ENCODE measurements at regions not wholly inside any gene's neighbourhood (a gene's known extent, or its start where the extent isn't known, plus 50 kb on each side); places are given as distances from the start of the nearest gene placed in this dataset.

- no peak for DNase-seq
Observed at GRCh38 chr4:178309890-178310289, 867.7 kb upstream of the AGA start.

- DNase-seq = no peak
Observed at GRCh38 chr4:178311997-178312396, 869.8 kb upstream of the AGA start.

DNA sequence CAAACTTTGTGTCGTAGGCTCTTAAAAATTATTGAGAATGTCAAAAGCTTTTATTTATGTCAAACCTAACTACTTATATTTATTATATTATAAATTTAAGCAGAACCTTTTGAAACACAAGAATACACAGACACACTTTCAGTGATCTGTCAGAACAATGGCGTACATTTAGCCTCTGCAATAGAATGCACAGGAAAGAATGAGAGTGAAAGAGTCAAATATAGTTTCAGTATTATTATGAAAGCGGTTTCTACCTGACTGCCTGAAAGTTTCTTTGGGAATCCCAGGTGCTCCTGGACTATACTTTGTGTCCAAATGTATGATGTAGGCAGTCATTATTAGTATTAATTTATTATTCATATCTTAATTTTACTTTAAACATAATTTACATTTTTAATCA lies 872.0 kb upstream of the AGA start:
- DNase-seq = no peak

DNA sequence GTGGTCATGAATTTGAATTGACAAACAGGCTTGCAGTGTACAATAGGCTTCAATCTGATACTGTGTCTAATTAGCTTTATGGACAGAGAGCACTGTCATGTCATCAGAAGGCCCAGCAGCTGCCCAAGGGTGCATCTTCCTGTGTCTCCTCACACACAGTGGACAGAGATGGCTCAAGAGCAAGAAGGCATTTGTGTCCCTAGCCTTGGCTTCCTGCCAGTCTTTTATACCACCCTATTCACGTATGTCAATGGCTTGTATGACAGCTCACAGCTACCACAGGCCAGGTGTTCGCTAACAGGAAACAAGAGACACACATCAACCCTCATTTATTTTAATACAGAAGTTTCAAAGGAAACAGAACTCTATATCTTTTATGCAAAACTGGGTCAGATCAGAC lies 874.0 kb upstream of the AGA start:
- DNase-seq = no peak

DNA sequence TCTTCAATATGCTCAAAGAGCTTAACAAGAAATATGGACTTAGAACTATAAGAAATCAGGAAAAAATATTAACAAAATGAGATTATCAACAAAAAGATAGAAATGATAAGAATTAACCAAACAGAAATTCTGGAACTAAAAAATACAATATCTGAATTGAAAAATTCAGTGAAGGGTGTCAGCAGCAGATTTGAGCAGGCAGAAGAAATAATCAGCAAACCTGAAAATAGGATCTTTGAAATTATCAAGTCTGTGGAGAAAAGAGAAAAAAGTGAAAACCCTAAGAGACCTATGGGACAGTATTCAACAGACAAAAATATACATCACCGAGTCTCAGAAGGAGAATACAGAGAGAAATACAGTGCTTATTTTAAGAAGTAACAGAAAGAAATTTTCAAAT lies 877.8 kb upstream of the AGA start:
- no peak for DNase-seq

GRCh38 chr4:178322524-178323183 lies 880.4 kb upstream of the AGA start:
- DNase-seq = no peak

- no peak for DNase-seq
Observed at GRCh38 chr4:178329226-178329872, 887.1 kb upstream of the AGA start.

- DNase-seq = no peak
Observed at GRCh38 chr4:178333355-178333754, 891.1 kb upstream of the AGA start.

DNA sequence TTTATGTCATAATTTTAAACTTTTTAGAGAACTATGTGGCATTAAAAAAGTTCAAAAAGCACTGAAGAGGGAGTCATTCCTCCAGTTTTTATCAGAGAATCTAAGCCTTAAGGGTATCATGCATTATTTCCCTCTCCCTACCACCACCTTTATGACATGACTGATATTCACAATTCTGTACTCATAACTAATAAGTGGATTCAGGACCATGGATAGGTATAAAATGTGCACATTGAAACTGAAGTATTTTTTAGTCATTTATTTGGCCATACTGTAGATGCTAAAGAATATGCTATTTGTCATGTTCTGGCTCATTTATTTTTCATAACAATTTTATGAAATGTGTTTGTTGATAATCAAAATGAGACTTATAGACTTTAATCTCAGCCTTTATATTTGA lies 897.5 kb upstream of the AGA start:
- no peak for DNase-seq

DNA sequence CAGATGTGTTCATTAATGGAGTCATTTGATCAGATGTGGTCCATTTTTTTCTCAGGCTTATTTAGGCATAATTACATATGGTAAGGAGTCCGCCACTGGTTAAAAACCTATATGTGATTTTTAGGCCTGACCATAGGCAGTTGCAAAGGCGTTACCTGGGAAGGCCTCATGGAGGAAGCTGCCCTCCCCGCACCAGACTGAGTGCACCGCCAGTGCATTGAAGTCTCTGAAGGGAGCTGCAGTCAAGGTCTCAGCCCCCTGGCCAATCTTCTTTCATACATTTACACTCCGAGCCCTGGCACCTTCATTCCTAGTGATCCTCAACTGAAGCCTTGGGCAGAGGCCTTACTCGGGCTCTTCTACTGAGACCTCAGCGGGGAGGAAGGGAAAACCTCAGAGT lies 898.2 kb upstream of the AGA start:
- DNase-seq = no peak

DNA sequence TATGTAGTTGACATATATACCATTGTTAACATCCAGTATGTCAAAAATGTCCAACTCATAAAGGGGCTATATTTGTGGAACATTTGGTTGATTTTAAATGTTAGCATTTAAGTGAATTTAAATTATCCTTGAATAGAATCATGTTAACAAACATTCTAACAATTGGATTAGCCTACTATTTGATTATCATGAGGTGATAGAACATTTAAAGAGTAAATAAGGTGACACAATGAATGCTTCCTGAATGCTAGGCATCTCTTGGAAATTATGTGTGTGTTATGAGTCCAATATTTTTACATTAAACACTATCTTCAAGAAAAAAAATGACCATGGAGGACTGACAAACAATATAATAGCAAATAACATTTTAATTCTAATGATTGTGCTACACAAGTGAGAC lies 901.9 kb upstream of the AGA start:
- no peak for DNase-seq

DNA sequence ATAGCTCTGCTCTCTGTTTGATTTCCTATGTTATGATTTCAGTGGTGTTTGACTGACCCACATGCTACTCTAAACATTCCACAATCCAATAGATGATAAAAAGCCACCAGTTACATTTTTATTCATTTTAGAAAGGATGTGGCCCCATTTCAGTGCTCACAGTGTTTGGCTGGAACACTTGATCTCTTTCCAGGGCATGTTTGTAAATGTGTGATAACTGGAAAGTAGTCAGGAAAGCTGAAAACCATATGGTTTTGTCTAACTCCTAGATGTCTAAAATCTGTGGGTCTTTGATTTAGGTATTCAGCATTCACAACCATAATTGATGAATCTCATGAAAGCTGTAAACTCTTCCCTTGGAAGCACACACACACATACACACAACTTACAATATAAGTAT lies 904.9 kb upstream of the AGA start:
- DNase-seq = no peak

- DNase-seq = no peak
Observed at GRCh38 chr4:178349601-178350000, 907.4 kb upstream of the AGA start.

DNA sequence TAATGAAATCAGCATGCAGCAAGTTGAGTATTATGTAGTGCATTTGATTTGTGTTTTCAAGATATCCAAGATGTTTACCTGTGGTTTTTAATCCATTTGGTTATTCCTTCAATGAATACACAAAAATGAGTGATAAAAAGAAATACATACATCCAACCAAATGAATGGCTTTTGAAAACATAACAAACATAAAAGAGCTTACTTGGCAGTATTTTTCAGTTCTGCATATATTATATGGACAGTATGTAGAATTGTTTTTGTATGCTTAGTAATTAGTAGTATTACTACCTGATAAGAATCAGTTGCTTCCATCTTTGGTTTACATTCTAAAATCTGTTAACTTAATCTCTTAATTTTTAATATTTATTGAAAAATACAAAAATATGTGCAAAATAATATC lies 908.9 kb upstream of the AGA start:
- no peak for DNase-seq

- no peak for DNase-seq
Observed at GRCh38 chr4:178356725-178357124, 914.5 kb upstream of the AGA start.

DNA sequence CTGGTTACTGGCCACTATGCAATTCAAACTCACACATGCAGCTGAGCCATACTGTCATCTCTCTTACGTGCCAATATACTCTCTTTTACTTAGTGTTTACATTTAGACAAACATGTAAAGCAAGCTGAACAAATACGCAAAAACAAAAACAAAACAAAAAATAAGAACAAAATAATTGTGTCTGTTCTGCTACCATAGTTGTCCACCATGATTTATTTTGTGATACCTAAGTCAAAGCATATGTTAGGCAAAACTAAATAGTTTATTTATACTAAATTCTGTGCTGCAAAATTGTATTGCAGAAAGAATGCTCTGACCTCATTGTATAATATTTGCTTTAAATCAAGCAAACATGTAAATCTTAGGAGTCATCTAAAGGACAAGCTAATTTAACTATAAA lies 943.2 kb upstream of the AGA start:
- no peak for DNase-seq

- no peak for DNase-seq
Observed at GRCh38 chr4:178387756-178388155, 945.5 kb upstream of the AGA start.

GRCh38 chr4:178395798-178396197 lies 953.6 kb upstream of the AGA start:
- no peak for DNase-seq

DNA sequence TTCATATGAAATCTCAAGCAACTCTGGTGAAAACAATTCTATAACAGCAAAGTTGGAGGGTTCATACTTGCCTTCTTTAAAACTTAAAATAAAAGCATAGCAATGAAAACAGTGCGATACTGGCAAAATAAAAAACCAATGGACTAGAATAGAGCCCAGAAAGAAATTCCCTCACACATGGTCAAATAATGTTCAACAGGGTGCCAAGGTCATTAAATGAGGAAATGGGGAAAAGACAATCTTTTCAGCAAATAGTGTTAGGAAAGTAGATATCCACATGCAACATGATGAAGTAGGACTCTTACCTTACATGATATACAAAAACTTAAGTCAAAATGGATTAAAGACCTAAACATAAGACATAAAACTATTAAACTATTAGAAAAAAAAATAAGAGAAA lies 970.2 kb upstream of the AGA start:
- DNase-seq = no peak

- DNase-seq = no peak
Observed at GRCh38 chr4:178414042-178414441, 971.8 kb upstream of the AGA start.

GRCh38 chr4:178414881-178415446 lies 972.7 kb upstream of the AGA start:
- no peak for DNase-seq

- DNase-seq = no peak
Observed at GRCh38 chr4:178415925-178416324, 973.7 kb upstream of the AGA start.

DNA sequence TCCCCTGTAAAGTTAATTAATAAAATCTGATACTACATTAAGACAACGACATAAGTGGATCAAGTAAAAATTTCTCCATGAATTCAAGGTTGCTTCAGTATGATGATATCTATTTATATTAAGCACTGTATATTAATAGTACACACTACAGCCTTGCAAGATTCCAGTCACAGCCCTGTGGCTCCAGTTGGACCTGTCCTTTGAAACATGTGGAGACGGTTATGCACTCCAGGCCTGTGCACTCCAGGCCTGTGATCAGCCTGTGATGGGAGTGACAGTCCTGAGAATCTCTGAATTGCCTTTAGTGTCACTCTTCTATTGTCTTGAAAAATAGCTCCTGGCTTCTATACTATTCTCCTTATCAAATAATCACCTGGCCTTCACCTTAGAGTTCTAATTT lies 981.1 kb upstream of the AGA start:
- DNase-seq = no peak

GRCh38 chr4:178426871-178427270 lies 984.6 kb upstream of the AGA start:
- DNase-seq = no peak

GRCh38 chr4:178427663-178428062 lies 985.4 kb upstream of the AGA start:
- DNase-seq = no peak

Measured in CD4-positive, alpha-beta T cell treated with Interferon gamma for 1 hour (primary cell).